Cardiac muscle cell (in vitro differentiated cells and primary cell): ENCODE measurements at regions not wholly inside any gene's neighbourhood (a gene's known extent, or its start where the extent isn't known, plus 50 kb on each side); places are given as distances from the start of the nearest gene placed in this dataset.
A peak's percentile ranks its signal among the peaks of the same experiment; 100 is the strongest.
"Not testable (repeated sequence)": the region's sequence is repeated elsewhere in the genome, so short reads cannot be mapped to it uniquely, and the experiment has no call there.

ENCODE experiments used
- DNase-seq, 2 donors: peaks; one replicate each; pipeline versions ENCODE4 v3.0.0 to v3.0.0-alpha.2; 2010 to 2017; ENCODE audit warnings: low read depth in 1 of 2, low spot score in 1 of 2
- H3K27ac ChIP-seq: fragments of 200-600 bp; sonication (generic); 2 replicates; pipeline ENCODE4 v1.5.1; 2016
- H3K27me3 ChIP-seq: fragments of 200-600 bp; sonication (generic); 2 replicates; pipeline ENCODE4 v1.6.0; 2016; ENCODE audit warnings: control low read depth
- H3K36me3 ChIP-seq: fragments of 200-600 bp; sonication (generic); 2 replicates; pipeline ENCODE4 v1.5.1; 2016; ENCODE audit warnings: control low read depth
- H3K4me1 ChIP-seq: fragments of 200-600 bp; sonication (generic); 2 replicates; pipeline ENCODE4 v1.8.1; 2017; ENCODE audit warnings: low read depth, mild to moderate bottlenecking, mixed run types
- H3K4me3 ChIP-seq: fragments of 200-600 bp; sonication (generic); 2 replicates; pipeline ENCODE4 v1.5.1; 2016; ENCODE audit warnings: mild to moderate bottlenecking
- H3K9me3 ChIP-seq: fragments of 200-600 bp; sonication (generic); 2 replicates; pipeline ENCODE4 v1.5.1; 2017; ENCODE audit warnings: low read depth, mild to moderate bottlenecking, control low read depth
- TF ChIP-seq, protein P1 (sequence below): IDR thresholded peaks from 2 replicates; pipeline ENCODE4 v1.5.1; 2012; ENCODE audit warnings: low read depth, mild to moderate bottlenecking, low read length

DNA sequence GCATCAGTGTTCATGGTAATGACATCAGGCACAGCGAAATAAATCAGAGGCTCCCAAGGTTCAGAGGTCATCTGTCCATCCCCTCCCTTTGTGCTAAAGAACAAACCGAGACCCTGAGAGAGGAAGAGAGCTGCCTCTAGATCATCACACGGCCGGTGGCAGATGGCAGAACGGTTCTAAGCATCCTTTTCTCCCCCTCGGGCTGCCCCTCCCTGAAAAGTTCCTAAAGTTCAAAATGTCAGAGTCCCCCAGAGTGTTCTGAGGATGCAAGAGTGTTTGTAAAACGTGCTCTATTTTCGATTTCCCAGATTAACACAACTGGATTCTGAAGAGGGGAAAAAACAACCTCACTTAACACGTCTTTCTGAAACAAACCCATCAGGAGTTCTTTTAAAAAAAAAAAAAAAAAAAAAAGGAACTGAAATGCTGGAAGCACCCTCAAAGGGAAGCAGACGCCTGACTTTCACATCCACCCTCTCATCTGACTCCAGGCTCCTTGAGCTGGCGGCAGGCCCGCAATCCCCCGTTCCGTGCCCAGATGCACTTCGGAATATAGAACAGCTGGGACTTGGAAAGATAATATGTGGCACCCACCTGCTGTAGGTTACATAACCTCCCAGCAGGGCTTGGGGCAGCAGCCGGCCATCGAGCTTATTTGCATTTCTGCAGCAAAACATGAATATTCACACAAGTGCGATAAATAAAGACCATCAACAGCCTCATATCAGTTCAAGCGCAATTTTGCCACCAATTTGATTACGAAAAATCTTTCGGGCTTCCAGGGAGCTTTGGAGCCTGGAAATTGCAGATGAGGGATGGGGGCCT lies 115.5 kb upstream of the SMURF2 start:
- Histone ChIP-seq H3K27ac (no peak overlapping the region), H3K36me3 (no peaks in the 10 kb centered on the region), H3K27me3 (peaks cover 66% of the 10 kb centered on the region), H3K4me1 (peaks cover 11% of the 10 kb centered on the region), H3K9me3 (no peaks in the 10 kb centered on the region), H3K4me3 (no peak overlapping the region)
- DNase-seq: no peak
- TF ChIP-seq, protein P1, sequence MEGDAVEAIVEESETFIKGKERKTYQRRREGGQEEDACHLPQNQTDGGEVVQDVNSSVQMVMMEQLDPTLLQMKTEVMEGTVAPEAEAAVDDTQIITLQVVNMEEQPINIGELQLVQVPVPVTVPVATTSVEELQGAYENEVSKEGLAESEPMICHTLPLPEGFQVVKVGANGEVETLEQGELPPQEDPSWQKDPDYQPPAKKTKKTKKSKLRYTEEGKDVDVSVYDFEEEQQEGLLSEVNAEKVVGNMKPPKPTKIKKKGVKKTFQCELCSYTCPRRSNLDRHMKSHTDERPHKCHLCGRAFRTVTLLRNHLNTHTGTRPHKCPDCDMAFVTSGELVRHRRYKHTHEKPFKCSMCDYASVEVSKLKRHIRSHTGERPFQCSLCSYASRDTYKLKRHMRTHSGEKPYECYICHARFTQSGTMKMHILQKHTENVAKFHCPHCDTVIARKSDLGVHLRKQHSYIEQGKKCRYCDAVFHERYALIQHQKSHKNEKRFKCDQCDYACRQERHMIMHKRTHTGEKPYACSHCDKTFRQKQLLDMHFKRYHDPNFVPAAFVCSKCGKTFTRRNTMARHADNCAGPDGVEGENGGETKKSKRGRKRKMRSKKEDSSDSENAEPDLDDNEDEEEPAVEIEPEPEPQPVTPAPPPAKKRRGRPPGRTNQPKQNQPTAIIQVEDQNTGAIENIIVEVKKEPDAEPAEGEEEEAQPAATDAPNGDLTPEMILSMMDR: no peak

DNA sequence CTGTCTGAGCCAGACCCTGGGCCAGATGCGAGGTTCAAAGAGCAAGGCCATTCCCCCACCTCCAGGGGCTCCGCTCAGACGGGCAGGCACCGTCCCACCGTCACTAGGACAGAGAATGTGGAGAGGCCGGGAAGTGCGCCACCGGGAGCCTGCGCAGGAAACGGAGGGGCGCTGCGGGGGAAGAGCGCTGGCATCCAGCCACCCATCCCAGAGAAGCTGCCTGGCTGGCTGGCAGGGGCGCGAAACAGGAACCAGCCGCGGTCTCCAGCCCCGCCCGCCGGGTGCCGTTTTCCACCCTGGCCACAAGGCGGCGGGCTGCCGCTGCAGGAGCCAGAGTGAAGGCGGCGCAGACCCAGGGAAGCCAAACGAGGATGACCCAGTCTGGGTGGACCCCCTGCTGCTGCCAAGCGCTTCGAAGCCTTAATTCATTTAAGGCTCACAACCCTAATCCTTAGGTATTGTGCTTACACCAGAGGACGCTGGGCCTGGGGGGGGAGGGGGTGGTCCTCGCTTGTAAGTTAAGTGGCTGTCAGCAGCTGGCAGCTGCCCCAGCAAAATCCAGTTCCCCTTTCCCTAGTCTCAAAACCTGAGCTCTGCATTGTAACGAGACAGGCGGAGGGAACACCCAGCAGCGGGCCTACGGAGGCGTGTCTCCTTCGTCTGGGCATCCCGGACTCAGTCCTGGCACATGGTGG lies 114.8 kb upstream of the SMURF2 start:
- not testable (repeated sequence) for H3K36me3 ChIP-seq, H3K4me3 ChIP-seq, H3K27ac ChIP-seq, H3K9me3 ChIP-seq
- DNase-seq: peak; percentile 85 to 86
- peaks cover 11% of the 10 kb centered on the region for H3K4me1 ChIP-seq
- TF ChIP-seq, protein P1: peak; percentile 85
- H3K27me3 ChIP-seq: peaks cover 60% of the 10 kb centered on the region

DNA sequence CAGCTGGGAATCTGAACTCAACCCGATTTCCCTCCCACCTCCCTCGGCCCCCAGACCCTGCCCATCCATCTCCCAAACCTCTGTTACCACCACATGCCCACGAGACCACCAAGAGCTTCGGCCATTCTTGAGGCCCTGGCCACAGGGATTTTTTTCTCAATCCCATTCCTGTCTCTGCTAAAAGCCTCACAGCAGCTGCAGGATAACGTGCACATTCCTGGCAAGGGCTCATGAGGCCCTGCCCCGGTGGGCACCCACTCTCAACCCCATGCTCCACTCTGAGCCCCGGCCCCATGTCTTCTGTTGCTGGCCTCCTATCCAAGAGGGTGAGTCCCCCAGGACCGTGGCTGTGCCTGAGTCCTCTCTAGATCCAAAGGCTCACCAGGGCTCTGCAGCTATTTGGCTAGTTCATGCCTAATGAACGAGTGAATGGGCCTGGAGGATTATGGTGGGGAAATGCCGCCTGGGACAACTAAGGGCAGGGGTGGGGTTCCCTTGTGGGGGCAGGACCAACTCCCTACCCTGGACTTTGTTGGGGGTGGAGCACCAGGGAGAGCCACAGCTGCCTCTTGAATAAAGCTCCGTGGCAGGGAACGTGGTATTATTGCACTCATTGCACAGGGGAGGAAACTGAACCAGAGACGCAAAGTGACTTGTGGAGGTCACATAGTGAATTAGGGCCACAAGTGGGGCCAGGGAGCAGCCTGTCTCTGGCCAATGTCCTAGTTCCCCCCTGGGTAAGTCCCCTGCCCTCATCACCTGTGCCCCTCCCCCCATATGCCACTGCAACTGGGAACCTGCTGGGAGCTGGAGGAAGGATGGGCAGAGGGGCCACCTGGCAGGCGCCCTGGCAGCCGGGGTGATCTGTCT lies 113.8 kb upstream of the SMURF2 start:
- TF ChIP-seq, protein P1: no peak
- peaks cover 11% of the 10 kb centered on the region for H3K4me1 ChIP-seq
- no peaks in the 10 kb centered on the region for H3K9me3 ChIP-seq
- no peak for DNase-seq
- peaks cover 51% of the 10 kb centered on the region for H3K27me3 ChIP-seq
- H3K36me3 ChIP-seq: no peaks in the 10 kb centered on the region
- no peak overlapping the region for H3K4me3 ChIP-seq
- H3K27ac ChIP-seq: no peak overlapping the region

DNA sequence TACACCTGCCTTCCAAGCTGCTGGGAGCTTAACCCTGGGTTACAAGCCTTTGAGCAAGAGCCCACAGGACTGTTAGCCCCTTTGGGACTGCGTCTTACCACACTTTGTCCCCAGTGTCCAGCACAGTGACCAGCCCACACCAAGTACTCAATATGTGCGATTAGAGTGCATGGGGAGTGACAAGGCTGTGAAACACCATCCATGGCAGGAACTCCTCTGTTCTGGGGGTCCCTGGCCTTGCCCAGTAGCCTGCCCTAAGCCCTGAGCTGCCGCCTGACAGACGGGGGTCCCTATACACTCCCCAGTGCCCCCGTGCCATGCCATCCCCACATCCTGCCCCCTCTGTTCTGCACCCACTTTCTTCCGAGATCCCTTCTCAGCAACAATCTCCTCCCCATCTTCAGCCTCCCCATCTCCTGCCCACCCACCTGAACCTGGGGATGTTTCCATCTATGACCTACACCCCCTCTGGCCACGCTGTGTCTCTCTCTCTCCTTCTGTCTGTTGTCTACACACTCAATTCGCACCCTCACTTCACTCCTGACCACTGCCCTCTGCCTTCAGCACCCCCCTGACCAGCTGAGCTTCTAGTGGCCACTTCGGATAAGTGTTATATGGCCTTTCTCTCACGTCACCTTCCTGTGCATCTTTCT lies 112.9 kb upstream of the SMURF2 start:
- Histone ChIP-seq H3K4me1 (peaks cover 7% of the 10 kb centered on the region), H3K27me3 (peaks cover 42% of the 10 kb centered on the region)
- DNase-seq: no peak

More for the DNA sequence above, 112.9 kb upstream of the SMURF2 start:
- Histone ChIP-seq H3K36me3 (no peaks in the 10 kb centered on the region), H3K27ac (no peak overlapping the region), H3K4me3 (no peak overlapping the region), H3K9me3 (no peaks in the 10 kb centered on the region)
- TF ChIP-seq, protein P1: no peak
